ENCODE measurements at regions not wholly inside any gene's neighbourhood (a gene's known extent, or its start where the extent isn't known, plus 50 kb on each side); places are given as distances from the start of the nearest gene placed in this dataset.

DNA sequence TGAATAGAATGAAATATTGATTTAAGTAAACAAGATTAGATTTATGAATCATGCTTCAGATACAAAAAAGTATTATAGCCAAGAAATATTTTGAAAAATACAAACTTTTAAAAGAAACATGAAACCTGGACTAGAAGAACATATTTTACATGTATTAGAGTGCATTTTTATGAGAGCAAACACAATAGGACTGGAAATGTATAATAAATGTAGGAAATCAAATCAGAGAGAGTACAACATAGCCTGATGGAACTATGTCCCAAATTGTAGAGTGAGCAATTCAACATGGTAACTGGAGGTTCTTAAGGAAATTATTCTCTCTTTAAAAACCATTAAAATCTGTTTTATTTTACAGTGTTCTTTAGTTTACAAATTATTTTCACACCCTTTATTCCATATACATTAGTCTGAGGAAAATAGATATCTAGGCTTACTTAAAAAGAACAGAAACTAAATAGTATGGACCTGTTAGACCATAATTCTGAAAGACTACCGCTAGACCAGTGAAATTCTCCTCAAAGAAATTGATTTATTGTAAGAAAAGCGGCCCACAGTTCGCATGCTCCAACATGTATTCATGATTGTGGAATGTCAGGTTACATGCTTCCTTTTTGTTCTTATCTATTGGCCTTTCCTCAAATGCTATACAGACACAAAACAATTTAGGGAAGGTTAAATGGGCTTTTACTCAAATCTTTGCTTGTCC lies 1526.5 kb upstream of the SLC10A2 start:
- intact Hi-C loops (cut with DNase I): no loop called here
- WGBS, 2 donors: 90 to 95% methylated on average over 3 of the region's 3 CpGs
- Histone ChIP-seq H3K36me3 (no peaks in the 10 kb centered on the region), H3K4me3 (no peak overlapping the region), H3K9me3 (no peaks in the 10 kb centered on the region), H3K27me3 (no peaks in the 10 kb centered on the region), H3K4me1 (peaks cover 0 to 22% (median 8%) of the 10 kb centered on the region in 4 donors), H3K27ac (no peak overlapping the region)
- TF ChIP-seq POLR2AphosphoS5 (IDR thresholded peaks at IDR 0.05): no peak
- TF ChIP-seq POLR2A (IDR thresholded peaks at IDR 0.05): no peak
- TF ChIP-seq, protein P1, sequence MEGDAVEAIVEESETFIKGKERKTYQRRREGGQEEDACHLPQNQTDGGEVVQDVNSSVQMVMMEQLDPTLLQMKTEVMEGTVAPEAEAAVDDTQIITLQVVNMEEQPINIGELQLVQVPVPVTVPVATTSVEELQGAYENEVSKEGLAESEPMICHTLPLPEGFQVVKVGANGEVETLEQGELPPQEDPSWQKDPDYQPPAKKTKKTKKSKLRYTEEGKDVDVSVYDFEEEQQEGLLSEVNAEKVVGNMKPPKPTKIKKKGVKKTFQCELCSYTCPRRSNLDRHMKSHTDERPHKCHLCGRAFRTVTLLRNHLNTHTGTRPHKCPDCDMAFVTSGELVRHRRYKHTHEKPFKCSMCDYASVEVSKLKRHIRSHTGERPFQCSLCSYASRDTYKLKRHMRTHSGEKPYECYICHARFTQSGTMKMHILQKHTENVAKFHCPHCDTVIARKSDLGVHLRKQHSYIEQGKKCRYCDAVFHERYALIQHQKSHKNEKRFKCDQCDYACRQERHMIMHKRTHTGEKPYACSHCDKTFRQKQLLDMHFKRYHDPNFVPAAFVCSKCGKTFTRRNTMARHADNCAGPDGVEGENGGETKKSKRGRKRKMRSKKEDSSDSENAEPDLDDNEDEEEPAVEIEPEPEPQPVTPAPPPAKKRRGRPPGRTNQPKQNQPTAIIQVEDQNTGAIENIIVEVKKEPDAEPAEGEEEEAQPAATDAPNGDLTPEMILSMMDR (IDR thresholded peaks at IDR 0.05): no peak
- no peak for TF ChIP-seq EP300 (IDR thresholded peaks at IDR 0.05)
- no peak for DNase-seq

DNA sequence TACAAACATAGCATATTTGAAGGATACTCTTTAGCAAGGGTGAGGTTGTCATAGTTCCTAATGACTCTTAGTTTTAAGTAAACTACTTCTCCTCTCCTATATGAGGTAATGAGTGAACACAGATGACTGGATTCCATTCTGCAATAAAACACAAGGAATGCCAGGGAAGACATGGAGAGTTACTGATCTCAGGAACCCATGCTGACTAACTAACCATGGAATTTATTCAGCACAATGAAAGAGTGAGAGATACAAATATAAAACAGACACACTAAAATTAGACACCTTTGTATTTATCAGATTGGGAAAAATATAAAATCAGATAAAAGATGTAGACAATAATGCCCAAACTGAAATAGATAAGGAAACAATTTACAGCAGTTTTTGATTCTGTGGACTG lies 1525.9 kb upstream of the SLC10A2 start:
- Histone ChIP-seq H3K4me1 (peaks cover 0 to 22% (median 8%) of the 10 kb centered on the region in 4 donors), H3K27ac (no peak overlapping the region), H3K36me3 (no peaks in the 10 kb centered on the region), H3K27me3 (no peaks in the 10 kb centered on the region), H3K9me3 (no peaks in the 10 kb centered on the region), H3K4me3 (no peak overlapping the region)
- intact Hi-C loops (cut with DNase I): no loop called here
- TF ChIP-seq, protein P1 (IDR thresholded peaks at IDR 0.05): no peak
- no peak for TF ChIP-seq POLR2AphosphoS5 (IDR thresholded peaks at IDR 0.05)
- no peak for TF ChIP-seq EP300 (IDR thresholded peaks at IDR 0.05)
- TF ChIP-seq POLR2A (IDR thresholded peaks at IDR 0.05): no peak
- DNase-seq: no peak

DNA sequence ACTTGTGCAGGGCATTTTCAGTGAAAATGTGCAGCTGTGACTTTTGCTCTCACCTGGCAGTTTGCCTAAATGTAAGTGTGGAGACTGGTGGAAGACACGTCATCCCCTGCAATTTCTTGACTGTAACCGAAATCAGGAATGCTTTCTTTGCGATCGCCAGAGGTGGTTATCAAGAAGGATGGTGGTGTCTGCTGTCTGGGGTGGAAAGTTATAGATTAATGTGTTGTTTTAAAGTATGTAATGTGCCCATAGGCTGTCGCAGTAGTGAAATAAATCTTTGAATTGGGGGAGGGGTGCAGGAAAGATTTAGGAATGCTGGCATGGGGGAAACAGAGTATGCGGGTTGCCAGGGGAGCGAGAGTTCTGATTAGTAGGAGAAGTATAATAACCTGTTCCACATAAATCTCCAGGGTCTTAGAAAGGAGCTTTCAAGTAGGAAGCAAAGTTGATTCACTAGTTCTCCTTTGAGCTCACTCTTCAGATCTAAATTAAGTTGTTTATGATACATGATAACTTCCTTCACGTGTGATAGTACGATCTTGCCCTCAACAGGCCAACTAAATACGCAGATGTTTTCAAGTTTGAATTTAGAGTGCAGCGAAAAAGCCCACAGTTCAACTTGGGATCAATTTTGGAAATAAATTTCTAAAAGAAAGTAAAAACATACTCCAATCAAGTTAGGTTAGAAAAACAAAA lies 1520.0 kb upstream of the SLC10A2 start:
- H3K27ac ChIP-seq: no peak overlapping the region
- 20 to 59% methylated on average over 11 of the region's 11 CpGs for WGBS, 2 donors
- TF ChIP-seq POLR2A (IDR thresholded peaks at IDR 0.05): no peak
- TF ChIP-seq POLR2AphosphoS5 (IDR thresholded peaks at IDR 0.05): no peak
- TF ChIP-seq EP300 (IDR thresholded peaks at IDR 0.05): no peak
- TF ChIP-seq, protein P1 (IDR thresholded peaks at IDR 0.05): no peak
- no peak for DNase-seq
- H3K27me3 ChIP-seq: no peaks in the 10 kb centered on the region
- H3K36me3 ChIP-seq: no peaks in the 10 kb centered on the region
- no peak overlapping the region for H3K4me3 ChIP-seq
- H3K4me1 ChIP-seq: peaks cover 0 to 14% (median 4%) of the 10 kb centered on the region in 4 donors
- no peaks in the 10 kb centered on the region for H3K9me3 ChIP-seq
- intact Hi-C loops (cut with DNase I): no loop called here

DNA sequence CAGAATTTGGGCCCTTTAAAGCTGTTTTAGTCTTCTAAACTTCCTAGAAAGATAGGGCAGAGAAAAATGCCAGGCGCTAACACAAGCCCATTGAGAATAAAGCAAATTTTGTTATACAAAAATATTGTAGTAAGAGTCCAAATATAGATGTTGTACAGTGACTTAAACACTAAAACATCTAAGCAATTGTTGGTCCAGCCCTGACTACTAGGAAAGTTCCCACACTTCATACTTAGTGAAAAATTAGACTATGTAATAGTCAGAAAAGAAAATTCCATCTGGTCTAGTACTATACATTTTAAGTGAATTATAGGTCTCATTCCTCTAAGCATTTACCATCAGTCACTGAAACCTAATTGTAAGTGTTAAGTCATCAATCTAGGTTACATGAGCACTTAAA lies 1518.3 kb upstream of the SLC10A2 start:
- H3K27ac ChIP-seq: no peak overlapping the region
- no peak for DNase-seq
- no peaks in the 10 kb centered on the region for H3K9me3 ChIP-seq
- TF ChIP-seq, protein P1 (IDR thresholded peaks at IDR 0.05): no peak
- TF ChIP-seq EP300 (IDR thresholded peaks at IDR 0.05) (no peak), POLR2AphosphoS5 (IDR thresholded peaks at IDR 0.05) (no peak)
- H3K4me3 ChIP-seq: no peak overlapping the region
- WGBS, 2 donors: 84 to 89% methylated on average over 1 of the region's 1 CpG
- H3K36me3 ChIP-seq: no peaks in the 10 kb centered on the region
- H3K4me1 ChIP-seq: peaks cover 0 to 14% (median 4%) of the 10 kb centered on the region in 4 donors
- H3K27me3 ChIP-seq: no peaks in the 10 kb centered on the region
- intact Hi-C loops (cut with DNase I): no loop called here
